ENCODE measurements at regions not wholly inside any gene's neighbourhood (a gene's known extent, or its start where the extent isn't known, plus 50 kb on each side); places are given as distances from the start of the nearest gene placed in this dataset.

DNA sequence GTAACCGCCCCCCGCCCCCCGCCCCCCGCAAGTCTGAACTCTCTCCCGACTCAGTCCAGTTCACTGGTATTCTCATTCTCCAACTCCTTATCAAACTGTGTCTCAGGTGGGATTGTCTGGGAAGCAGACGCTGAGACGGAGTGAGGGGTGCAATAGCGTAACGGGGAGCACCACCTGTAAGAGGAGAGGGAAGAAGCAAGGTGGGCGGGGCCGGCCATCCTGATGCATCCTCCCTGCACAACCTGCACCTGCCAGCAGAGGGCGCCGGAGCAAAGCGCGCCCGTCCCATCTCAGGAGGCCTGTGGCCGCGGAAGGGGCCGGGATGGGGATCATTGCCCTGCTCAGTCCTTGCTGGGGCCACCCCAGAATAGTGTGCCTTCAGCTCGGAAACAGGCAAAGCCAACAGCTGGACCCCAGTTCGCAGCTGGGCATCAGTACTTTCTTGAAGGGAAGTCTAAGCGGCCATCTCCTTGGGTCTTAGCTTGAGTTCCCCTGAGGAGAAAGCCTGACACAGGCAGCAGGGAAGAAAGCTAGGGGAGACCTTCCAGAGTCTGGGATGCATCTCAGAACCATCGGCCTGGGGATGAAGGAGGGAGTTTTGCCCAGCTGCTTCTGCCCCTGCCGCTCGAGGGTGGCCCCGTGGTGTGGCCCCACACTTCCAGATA lies 208.0 kb downstream of the TFCP2L1 start:
- POLR2A ChIA-PET = no interaction called here
- CTCF ChIA-PET = interaction anchor here (0.7 to 1.2 kb wide), 3 partner anchors 9 to 734 kb away, joined by 3 to 5 read pairs (median 3); no protein-coding TSS in a partner anchor

- CTCF ChIA-PET = interaction anchor here (0.6 to 1.8 kb wide), 4 partner anchors 13 to 268 kb away, joined by 3 to 7 read pairs (median 3); no protein-coding TSS in a partner anchor
- POLR2A ChIA-PET = no interaction called here
Observed at GRCh38 chr2:121078899-121079298, 206.1 kb downstream of the TFCP2L1 start.

DNA sequence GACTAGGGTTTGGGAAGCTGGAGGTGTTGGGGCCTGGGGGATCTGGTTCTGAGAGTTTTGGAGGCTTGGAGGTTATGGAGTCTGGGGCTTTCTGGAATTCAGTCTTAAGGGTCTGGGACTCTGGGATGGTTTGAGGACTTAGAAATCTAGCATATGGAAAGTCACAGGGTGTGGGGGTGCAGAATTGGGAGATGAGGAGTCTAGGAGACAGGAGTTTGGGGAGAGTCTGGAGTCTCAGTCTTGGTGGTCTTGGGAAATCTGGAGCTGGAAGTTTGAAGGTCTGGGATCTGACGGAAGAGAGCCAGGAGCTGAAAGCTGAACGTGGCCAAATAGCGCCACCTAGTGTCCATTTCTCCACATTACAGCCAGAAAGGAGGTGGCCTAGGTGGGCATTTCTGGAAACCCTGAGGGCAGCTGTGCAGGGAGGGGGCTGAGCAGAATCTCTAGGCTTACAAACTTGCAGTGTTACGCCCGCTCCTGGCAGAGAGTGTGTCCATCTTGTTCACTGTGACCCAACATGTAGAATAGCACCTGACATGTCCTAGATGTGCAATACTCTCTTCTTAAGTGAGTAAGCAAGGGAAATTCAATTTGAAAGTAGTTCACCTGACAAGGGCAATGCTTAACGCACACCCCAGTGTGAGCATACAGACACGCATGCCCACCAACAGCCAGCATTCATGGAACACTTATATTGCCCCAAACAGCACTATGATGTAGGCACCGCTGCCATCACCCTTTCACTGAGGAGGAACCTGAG lies 204.8 kb downstream of the TFCP2L1 start:
- ChIA-PET CTCF (interaction anchor here (0.6 to 1.8 kb wide), 3 partner anchors 11 to 385 kb away, joined by 3 to 7 read pairs (median 3); no protein-coding TSS in a partner anchor), POLR2A (no interaction called here)

- POLR2A ChIA-PET = no interaction called here
Observed at GRCh38 chr2:121081701-121082100, 203.3 kb downstream of the TFCP2L1 start.

DNA sequence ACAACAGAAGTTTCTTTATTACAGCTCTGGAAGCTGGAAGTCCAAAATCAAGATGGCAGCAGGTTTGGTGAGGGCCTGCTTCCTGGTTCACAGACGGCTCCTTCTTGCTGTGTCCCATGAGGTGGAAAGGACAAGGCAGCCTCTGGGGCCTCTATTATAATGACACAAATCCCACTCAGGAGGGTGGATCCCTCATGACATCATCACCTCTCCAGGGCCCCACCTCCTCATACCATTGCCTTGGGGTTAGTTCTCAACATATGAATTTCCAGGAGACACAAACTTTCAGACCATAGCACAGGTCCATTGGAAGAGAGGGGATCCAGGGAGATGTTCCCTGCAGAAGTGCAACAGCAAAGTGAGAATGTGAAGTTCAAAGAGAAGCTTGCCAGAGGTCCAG lies 202.8 kb downstream of the TFCP2L1 start:
- ChIA-PET POLR2A (no interaction called here), CTCF (no interaction called here)

More at GRCh38 chr2:121081701-121082100, 203.3 kb downstream of the TFCP2L1 start:
- CTCF ChIA-PET = no interaction called here

DNA sequence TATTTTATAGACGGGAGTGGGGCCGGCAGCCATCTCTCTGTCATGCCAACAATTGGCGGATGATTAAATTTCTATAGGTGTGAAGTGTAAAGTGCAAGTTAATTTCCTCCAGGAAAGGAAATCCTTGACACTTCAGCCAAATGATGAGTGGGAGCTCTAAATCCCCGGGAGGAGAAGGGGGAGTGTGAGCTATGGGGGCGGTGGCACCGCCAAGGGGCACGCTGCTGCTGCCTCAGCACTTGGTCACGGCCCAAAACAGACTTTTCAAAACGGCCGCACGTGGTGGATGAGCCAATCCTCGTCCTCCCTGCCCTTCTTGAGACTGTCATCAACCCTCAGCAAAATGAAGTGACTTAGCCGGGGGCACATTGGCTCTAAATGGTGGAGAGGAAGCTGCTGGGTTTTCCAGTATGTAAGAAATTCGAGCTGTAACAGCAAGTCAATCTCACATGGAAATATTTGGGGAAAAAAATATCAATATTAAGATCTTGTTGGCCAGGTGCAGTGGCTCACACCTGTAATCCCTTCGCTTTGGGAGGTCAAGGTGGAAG lies 200.8 kb downstream of the TFCP2L1 start:
- ChIA-PET POLR2A (no interaction called here), CTCF (interaction anchor here (2.3 kb wide), 1 partner anchor 272 kb away, joined by 9 read pairs; no protein-coding TSS in a partner anchor)

- POLR2A ChIA-PET = no interaction called here
- CTCF ChIA-PET = interaction anchor here (0.6 to 2.3 kb wide), 8 partner anchors 8 to 1332 kb away, joined by 3 to 9 read pairs (median 4); no protein-coding TSS in a partner anchor
Observed at GRCh38 chr2:121085801-121086200, 199.2 kb downstream of the TFCP2L1 start.

GRCh38 chr2:121086450-121086849 lies 198.6 kb downstream of the TFCP2L1 start:
- ChIA-PET POLR2A (no interaction called here), CTCF (interaction anchor here (0.9 to 1.3 kb wide), 3 partner anchors 9 to 269 kb away, joined by 3 to 5 read pairs (median 3); no protein-coding TSS in a partner anchor)

GRCh38 chr2:121087117-121087516 lies 197.9 kb downstream of the TFCP2L1 start:
- POLR2A ChIA-PET = no interaction called here
- CTCF ChIA-PET = interaction anchor here (0.9 kb wide), 1 partner anchor 269 kb away, joined by 3 read pairs; no protein-coding TSS in a partner anchor

- ChIA-PET CTCF (no interaction called here), POLR2A (no interaction called here)
Observed at GRCh38 chr2:121088251-121089165, 196.5 kb downstream of the TFCP2L1 start.

GRCh38 chr2:121089166-121089510 lies 195.9 kb downstream of the TFCP2L1 start:
- POLR2A ChIA-PET = no interaction called here
- CTCF ChIA-PET = no interaction called here

DNA sequence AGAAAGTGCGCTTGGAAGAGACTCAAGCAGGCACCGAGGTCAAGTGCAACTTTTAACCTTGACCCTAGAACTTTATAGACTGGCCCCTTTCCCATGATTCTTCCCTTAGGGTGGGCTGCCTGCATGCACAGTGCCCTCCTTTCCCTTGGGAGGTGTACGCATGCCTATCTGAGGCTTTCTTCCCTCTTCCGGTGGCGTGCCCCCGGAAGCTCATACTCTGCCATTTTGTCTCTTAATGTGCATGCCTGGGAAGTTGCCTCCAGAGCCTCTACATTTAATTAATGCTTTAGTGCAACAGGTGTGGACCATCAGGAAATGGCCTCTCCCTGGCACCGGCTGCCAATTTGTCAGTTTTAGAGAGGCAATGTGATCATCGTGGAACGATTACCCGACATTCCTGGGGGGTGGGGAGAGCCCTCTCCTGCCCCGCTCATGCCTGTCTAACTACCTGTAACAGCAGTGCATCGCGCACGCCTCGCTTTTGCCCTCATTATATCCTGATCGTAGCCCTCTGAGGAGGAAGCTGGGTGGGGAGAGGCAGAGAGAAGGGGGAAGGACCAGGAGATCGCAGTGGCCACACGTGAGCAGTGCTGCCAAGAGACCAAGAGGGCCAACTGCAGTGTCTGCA lies 194.8 kb downstream of the TFCP2L1 start:
- ChIA-PET POLR2A (no interaction called here), CTCF (interaction anchor here (0.7 kb wide), 1 partner anchor 628 kb away, joined by 5 read pairs; no protein-coding TSS in a partner anchor)

GRCh38 chr2:121092095-121092494 lies 192.9 kb downstream of the TFCP2L1 start:
- POLR2A ChIA-PET = no interaction called here
- CTCF ChIA-PET = interaction anchor here (0.7 to 1.7 kb wide), 2 partner anchors 12 to 16 kb away, joined by 3 to 7 read pairs; no protein-coding TSS in a partner anchor

DNA sequence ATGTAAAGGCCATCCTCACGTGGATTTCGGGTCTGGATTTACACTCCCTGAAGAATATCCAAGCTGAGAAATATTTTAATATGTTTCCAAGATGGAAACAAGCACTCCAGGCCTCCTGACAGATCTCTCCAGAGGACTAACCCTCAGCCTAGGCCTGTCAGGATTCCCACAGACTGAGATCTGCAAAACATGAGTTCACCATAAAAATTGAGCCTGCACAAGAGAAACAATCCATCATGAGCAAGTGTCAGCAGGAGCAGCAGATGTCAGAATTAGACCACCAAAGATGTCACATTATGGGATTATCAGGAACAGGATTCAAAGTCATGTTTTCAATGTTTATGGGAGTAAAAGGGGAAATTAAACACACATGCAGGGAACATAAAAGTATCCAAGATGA lies 191.3 kb downstream of the TFCP2L1 start:
- ChIA-PET CTCF (interaction anchor here (1.1 kb wide), 1 partner anchor 8 kb away, joined by 3 read pairs; no protein-coding TSS in a partner anchor), POLR2A (no interaction called here)

DNA sequence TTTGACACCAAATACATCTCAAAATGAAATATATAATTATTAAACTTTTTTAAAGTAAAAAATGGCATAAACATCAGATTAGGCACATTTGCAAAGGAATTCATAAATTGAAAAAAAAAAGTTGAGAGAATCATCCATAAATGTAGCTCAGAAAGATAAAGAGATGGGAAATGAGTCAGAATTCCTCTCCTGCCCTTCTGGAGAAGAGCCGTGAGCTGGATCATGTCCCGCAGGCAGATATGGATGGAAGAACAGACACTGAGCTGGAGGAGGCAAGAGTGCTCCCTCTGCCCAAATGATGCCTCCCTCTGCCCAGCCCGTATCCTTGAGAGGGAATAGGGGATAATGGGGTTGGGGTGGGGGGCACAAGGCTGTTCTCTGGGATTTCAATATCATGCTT lies 190.9 kb downstream of the TFCP2L1 start:
- ChIA-PET CTCF (interaction anchor here (1.1 kb wide), 1 partner anchor 9 kb away, joined by 3 read pairs; no protein-coding TSS in a partner anchor), POLR2A (no interaction called here)

GRCh38 chr2:121094845-121095244 lies 190.2 kb downstream of the TFCP2L1 start:
- POLR2A ChIA-PET = interaction anchor here (0.7 kb wide), 1 partner anchor 13 kb away, joined by 4 read pairs; no protein-coding TSS in a partner anchor
- CTCF ChIA-PET = interaction anchor here (1.0 kb wide), 1 partner anchor 16 kb away, joined by 3 read pairs; no protein-coding TSS in a partner anchor

GRCh38 chr2:121095257-121096080 lies 189.5 kb downstream of the TFCP2L1 start:
- CTCF ChIA-PET = interaction anchor here (0.5 to 1.0 kb wide), 2 partner anchors 13 to 17 kb away, joined by 3 read pairs; no protein-coding TSS in a partner anchor

GRCh38 chr2:121096611-121097010 lies 188.4 kb downstream of the TFCP2L1 start:
- ChIA-PET CTCF (no interaction called here), POLR2A (no interaction called here)

More at GRCh38 chr2:121095257-121096080, 189.5 kb downstream of the TFCP2L1 start:
- POLR2A ChIA-PET = interaction anchor here (0.7 kb wide), 1 partner anchor 13 kb away, joined by 4 read pairs; no protein-coding TSS in a partner anchor
